Hematopoietic multipotent progenitor cell treated with erythropoietin and hydrocortisone succinate and interleukin-3 and kit ligand, for 6 days (in vitro differentiated cells): ENCODE measurements at regions not wholly inside any gene's neighbourhood (a gene's known extent, or its start where the extent isn't known, plus 50 kb on each side); places are given as distances from the start of the nearest gene placed in this dataset.
"Not testable (repeated sequence)": the region's sequence is repeated elsewhere in the genome, so short reads cannot be mapped to it uniquely, and the experiment has no call there.

Source experiments
- DNase-seq: peaks from one replicate; pipeline ENCODE4 v3.0.0-alpha.2; 2015

DNA sequence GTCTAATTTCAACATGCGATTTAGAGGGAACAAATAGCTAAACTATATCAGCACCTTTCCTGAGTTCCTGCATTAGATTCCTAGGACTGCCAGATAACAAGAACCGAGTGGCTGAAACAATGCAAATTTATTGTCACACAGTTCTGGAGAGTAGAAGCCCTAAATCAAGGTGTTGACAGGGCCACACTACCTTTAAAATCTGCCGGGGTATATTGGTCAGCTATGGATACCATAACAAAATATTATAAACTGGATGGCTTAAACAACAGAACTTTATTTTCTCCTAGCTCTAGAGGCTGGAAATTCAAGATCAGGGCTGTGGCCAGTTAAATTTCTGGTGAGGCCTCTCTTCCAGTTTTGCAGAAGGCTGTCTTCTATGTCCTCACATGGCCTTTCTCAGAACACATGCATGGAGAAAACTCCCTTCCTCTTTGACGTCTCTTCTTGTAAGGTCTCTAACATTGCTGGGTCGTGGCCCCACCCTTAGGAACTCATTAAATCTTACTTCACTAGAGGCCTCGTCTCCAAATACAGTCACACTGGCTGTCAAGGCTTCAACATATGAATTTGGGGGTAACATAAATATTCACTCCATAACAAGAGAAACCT lies 144.3 kb downstream of the FCRL5 start:
- peak; percentile 44 for DNase-seq

- no peak for DNase-seq
Observed at GRCh38 chr1:157407367-157407766, 144.9 kb downstream of the FCRL5 start.

DNA sequence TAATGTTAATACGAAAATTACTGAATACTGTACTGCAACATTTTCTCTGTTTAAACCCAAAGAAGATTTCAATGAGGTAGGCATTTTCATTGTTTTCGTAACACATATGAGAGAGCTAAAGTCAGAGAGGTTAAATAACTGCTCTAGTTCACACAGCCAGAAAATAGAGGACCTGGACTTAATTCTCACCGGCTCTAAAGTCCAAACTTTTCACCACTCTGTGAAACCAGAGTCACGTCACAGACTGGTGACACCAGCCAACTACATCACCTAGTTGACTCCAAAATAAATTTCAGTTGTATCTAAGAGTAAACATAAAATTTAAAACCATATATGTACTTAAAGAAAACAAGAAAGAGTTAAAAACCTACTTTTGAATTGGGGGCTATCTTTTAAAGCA lies 146.7 kb downstream of the FCRL5 start:
- DNase-seq: no peak

DNA sequence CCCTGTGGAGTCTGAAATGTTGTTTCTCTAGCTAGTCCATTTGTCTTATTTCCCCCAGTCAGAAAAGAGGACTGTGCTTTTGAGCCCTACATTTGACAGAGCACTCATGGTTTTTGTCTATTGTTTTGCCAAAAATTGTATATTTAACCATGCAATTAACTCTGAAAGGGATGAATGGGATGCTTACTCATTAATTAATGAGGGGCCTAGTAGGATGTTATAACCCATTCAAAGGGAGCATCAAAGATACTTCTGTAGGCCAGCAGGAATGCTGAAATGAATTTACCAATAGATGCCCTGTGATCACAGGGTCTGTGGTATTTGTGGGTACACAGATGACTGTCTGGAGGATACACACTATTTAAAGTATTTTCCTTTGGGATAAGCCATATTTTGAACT lies 147.7 kb downstream of the FCRL5 start:
- DNase-seq: no peak

GRCh38 chr1:157404063-157404501 lies 148.2 kb downstream of the FCRL5 start:
- peak; percentile 77 for DNase-seq

- DNase-seq: no peak
Observed at GRCh38 chr1:157403608-157404007, 148.7 kb downstream of the FCRL5 start.

DNA sequence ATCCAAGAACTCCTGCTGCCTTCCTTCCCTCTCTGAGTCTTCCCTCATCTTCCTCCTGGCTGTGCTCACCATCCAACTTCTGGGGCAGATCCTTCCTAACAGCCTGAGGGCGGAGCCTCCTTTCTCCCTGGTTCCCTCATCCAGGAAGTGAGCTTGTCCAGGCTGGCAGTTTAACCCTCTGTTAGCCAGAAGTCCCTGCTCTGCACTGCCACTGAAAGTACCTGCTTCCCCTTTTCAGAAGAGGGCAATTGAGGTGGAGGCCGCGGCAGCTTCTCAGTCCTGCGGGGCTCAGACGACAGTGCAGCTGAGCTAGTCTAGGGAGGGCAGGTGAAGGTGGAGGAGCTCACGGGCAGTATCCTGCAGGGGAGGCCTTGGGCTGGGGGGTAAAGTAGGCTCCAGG lies 149.1 kb downstream of the FCRL5 start:
- peak; percentile 51 for DNase-seq

DNA sequence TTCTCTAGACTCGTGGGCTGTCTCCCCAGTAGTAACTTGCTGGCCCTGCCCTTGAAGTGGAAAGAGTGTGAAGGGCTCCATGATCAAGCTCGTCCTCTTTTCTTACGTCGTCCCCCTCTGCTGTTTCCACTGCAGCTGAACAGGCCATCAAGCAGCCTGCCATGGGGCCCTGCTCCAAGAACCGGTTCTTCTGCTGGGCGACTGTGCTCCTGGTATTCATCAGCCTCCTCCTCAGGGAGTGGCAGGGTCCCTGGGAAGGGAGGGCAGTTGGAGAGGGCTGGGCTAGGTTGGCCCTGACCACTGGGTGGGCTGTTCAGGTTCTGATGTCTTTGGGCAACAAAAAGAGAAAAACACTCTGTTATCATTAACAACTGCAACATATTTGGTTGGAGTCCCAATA lies 151.5 kb downstream of the FCRL5 start:
- DNase-seq: no peak

GRCh38 chr1:157399984-157400382 lies 152.3 kb downstream of the FCRL5 start:
- DNase-seq: peak; percentile 67

DNA sequence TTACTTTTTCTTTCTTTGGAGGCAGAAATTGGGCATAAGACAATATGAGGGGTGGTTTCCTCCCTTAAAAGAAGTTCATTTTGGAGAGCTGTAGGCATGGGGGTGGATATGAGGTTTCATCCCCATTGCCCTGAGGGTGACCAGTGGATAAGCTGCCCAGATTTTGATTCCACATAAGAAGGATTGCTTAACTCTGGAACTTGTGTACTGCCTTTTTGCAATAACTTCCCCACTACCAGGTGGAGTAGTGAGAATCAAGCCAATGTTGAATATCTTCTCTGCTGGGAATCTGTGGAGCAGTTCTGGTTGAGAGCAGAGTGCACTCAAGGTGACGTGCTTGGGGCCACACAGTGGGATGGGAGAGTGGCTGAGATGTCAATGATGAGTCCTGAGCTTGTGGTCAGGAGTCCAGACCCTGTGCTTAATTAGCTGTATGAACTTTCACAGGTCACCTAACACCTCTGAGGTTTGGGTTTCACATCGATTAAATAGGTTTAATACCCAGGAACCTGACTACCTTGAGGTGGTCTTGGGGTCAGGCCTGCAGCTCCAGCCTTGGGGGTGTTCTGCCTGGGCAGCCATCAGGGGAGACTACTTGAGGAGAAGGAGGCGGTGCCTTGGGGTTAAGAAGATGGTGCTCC lies 152.9 kb downstream of the FCRL5 start:
- no peak for DNase-seq

- DNase-seq: no peak
Observed at GRCh38 chr1:157390651-157391050, 161.7 kb downstream of the FCRL5 start.

GRCh38 chr1:157388057-157388456 lies 164.3 kb downstream of the FCRL5 start:
- DNase-seq: no peak

DNA sequence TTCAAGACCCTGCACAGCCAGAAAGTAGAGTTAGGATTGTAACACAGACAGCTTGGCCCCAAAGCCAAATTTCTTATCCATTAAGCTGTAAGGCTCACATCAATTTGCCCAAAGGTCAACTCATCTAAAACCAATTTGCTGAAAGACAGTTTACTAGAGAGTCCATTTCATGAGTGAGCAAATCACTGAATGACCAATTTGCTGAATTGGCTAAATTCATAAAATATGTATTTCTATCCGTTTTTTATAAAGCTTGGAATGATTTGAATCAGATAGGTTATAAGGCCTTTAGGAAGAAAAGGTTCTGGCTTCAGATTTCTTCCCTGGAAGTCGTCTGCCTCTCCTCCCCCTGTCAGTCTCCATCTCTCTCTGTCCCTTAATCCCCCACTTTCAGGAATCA lies 168.1 kb downstream of the FCRL5 start:
- DNase-seq: no peak

DNA sequence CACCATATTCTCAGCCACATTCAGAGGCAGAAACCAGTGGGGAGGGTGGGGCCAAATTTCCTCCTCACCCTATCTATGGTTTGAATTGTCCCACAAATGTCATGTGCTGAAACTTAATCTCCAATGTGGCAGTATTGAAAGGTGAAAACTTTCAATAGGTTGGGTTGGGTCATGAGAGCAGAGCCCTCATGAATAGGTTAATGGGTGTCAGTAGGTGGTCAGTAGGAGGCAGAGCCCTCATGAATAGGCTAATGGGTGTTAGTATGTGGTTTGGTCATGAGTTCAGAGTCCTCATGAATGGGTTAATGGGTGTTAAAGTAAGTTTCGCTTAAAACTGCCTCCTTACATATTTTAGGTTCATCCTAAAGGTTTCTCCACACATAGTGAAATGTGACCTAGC lies 170.0 kb downstream of the FCRL5 start:
- no peak for DNase-seq

DNA sequence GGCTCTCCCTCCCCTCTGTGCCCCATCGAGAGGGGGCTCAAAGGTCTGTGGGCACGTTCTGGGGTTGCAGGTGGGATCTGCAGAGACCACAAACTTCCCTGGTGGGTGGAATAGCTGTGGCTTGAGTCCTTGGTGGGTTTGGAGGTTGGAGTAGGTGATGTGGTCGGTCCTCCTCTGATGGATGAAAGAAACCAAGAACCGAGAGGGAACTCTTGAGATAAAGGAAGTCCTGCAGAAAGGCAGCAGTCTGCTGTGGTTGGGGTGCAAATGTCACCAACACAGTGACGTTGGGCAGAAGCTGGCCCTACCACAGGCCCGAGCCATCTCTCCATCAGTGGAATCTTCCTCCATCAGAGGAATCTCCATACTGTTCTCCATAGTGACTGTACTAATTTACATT lies 171.8 kb downstream of the FCRL5 start:
- no peak for DNase-seq

- peak; percentile 80 for DNase-seq
Observed at GRCh38 chr1:157377280-157377713, 175.0 kb downstream of the FCRL5 start.

DNA sequence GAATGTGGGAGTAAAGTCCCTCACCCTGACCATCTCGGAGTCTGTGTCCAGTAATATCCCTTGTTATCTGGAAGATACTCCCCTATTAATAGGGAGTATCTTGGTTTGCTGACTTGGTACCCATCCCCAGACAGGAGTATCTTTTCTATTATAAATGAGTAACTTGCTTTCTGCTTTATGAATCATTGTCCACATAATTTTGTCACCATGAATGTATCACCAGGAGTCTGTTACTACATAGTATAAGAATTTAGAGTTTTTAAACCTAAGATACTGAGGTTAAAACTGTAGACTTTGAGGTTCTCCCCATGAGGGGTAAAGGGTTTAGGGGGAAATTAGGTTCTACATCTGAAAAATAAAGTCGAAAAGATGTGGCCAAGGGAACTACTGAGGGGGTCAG lies 175.6 kb downstream of the FCRL5 start:
- DNase-seq: no peak

GRCh38 chr1:157372311-157372710 lies 180.0 kb downstream of the FCRL5 start:
- not testable (repeated sequence) for DNase-seq

DNA sequence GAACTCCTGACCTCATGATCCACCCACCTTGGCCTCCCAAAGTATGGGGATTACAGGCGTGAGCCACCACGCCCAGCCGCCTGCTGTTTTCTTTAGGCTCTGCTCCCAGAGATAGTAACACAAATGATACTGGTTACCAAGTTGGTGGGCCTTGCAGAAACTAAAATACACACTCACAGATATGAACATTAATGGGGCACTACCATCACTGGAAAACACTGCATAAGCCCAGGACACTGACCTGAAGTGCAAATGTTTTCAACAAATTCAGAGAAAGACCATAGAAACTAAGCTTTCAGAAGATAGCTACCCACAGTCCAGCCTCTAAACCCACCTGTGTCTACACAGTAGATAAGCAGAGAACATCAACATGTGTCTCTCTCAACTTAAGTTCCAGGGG lies 180.5 kb downstream of the FCRL5 start:
- peak; percentile 71 for DNase-seq

DNA sequence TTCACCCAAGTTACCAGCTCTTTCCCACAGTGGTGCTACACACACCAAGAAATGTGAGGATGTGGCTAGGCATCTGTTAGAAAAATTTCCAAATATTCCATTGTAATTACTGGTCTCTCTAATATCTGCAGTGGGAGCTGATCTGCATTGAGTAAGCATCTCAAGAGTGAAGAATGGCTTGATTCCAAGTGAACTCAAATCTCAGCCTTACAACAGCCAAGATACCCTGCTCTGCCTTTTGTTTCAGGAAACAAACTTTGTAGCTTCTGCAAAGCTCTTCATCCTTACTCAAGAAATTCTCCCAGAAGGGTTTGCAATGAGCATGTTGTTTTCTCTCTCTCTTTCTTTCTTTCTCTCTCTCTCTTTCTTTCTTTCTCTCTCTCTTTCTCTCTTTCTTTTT lies 181.1 kb downstream of the FCRL5 start:
- no peak for DNase-seq

DNA sequence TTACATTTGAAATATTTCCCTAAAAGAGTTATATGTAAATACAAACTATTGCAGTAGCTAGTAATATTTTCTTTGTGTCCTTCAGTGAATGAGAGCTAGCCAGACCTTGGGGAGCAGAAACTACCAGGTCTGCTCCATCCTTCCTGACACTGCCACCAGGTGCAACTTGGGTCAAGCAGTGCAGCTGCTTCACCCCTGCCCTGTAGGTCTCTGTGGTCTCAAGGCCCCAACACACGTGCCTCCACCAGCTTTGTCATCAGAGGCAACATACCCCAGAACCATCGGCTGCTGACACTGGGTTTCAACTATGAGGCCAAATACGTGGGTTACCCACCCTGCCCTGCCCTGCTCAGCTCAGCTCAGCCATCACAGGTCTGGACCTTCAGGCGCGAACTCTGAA lies 181.6 kb downstream of the FCRL5 start:
- no peak for DNase-seq

- DNase-seq: peak; percentile 87
Observed at GRCh38 chr1:157369808-157370521, 182.3 kb downstream of the FCRL5 start.

GRCh38 chr1:157368941-157369340 lies 183.4 kb downstream of the FCRL5 start:
- DNase-seq: not testable (repeated sequence)

GRCh38 chr1:157368363-157368762 lies 184.0 kb downstream of the FCRL5 start:
- no peak for DNase-seq
